Gastroesophageal sphincter (tissue), 4 donors: ENCODE measurements at regions not wholly inside any gene's neighbourhood (a gene's known extent, or its start where the extent isn't known, plus 50 kb on each side); places are given as distances from the start of the nearest gene placed in this dataset.

Source experiments
- ATAC-seq: fragments of 150-250 bp; one replicate; pipeline ENCODE4 v1.9.1; 2016; ENCODE audit warnings: mild to moderate bottlenecking, moderate library complexity
- H3K27ac ChIP-seq, 4 donors: fragments of 200-600 bp; sonication (generic) in 3 of 4; 1 replicate in 3 of 4; 2 replicates in 1 of 4; pipeline ENCODE4 v1.5.1; 2016 to 2019
- H3K27me3 ChIP-seq: fragments of 200-600 bp; sonication (generic); one replicate; pipeline ENCODE4 v1.5.1; 2019
- H3K36me3 ChIP-seq, 2 donors: fragments of 200-600 bp; sonication (generic); one replicate each; pipeline ENCODE4 v1.5.1; 2019; ENCODE audit warnings: control low read depth in 1 of 2
- H3K4me1 ChIP-seq, 3 donors: fragments of 200-600 bp; sonication (generic); 1 replicate in 2 of 3; 2 replicates in 1 of 3; pipeline ENCODE4 v1.5.1; 2016 to 2019; ENCODE audit warnings: control low read depth in 2 of 3
- H3K4me3 ChIP-seq, 2 donors: fragments of 200-600 bp; sonication (generic); one replicate each; pipeline ENCODE4 v1.5.1; 2019; ENCODE audit warnings: mild to moderate bottlenecking in 1 of 2, moderate library complexity in 1 of 2
- H3K9me3 ChIP-seq, 3 donors: fragments of 200-600 bp; sonication (generic); one replicate each; pipeline ENCODE4 v1.5.1; 2017 to 2019; ENCODE audit warnings: control low read depth in 2 of 3
- CTCF ChIP-seq, 4 experiments: fragments of 200-600 bp in 2 of 4; fragments of 450-650 bp in 2 of 4; sonication (generic) in 1 of 4; IDR thresholded peaks; one replicate each; pipeline ENCODE4 v1.5.1; 2017 to 2019; ENCODE audit warnings: antibody characterized with exemption in 4 of 4, mild to moderate bottlenecking in 2 of 4, moderate library complexity in 2 of 4
- EP300 ChIP-seq: sonication (generic); formaldehyde crosslinking; IDR thresholded peaks from one replicate; pipeline ENCODE4 v1.6.1; 2017; ENCODE audit warnings: antibody characterized with exemption, mild to moderate bottlenecking
- POLR2A ChIP-seq, 2 donors: fragments of 450-650 bp; IDR thresholded peaks; one replicate each; pipeline ENCODE4 v1.6.1; 2017; ENCODE audit warnings: antibody characterized with exemption in 2 of 2, mild to moderate bottlenecking in 2 of 2, moderate library complexity in 1 of 2
- POLR2AphosphoS5 ChIP-seq: sonication (generic); formaldehyde crosslinking; IDR thresholded peaks from one replicate; pipeline ENCODE4 v1.6.1; 2017; ENCODE audit warnings: antibody characterized with exemption
- WGBS, 2 donors: methylation state at CpG; one replicate each; pipeline ENCODE4 v1.1.5; 2018; ENCODE audit warnings: low coverage in 1 of 2; 5-methylcytosine and 5-hydroxymethylcytosine counted together

GRCh38 chr6:85037221-85037620 is 272.8 kb upstream of the TBX18 start:
- Histone ChIP-seq H3K9me3 (peaks cover 0 to 11% (median 0%) of the 10 kb centered on the region in 3 donors), H3K36me3 (no peaks in the 10 kb centered on the region), H3K27me3 (no peaks in the 10 kb centered on the region), H3K4me1 (no peaks in the 10 kb centered on the region), H3K4me3 (no peak overlapping the region), H3K27ac (no peak overlapping the region)
- ATAC-seq: no peak
- 73 to 78% methylated on average over 4 of the region's 4 CpGs for WGBS, 2 donors
- no peak for TF ChIP-seq EP300
- no peak for TF ChIP-seq POLR2A (IDR thresholded peaks at IDR 0.05)
- TF ChIP-seq CTCF (IDR thresholded peaks at IDR 0.05): no peak
- no peak for TF ChIP-seq POLR2AphosphoS5

- peaks cover 0 to 11% (median 0%) of the 10 kb centered on the region in 3 donors for H3K9me3 ChIP-seq
- no peak overlapping the region for H3K4me3 ChIP-seq
- TF ChIP-seq POLR2AphosphoS5 (no peak), EP300 (no peak)
- no peaks in the 10 kb centered on the region for H3K4me1 ChIP-seq
- H3K36me3 ChIP-seq: no peaks in the 10 kb centered on the region
- ATAC-seq: no peak
- no peaks in the 10 kb centered on the region for H3K27me3 ChIP-seq
- no peak overlapping the region for H3K27ac ChIP-seq
- 78 to 86% methylated on average over 1 of the region's 1 CpG for WGBS, 2 donors
Observed at GRCh38 chr6:85035766-85036165, 271.4 kb upstream of the TBX18 start.

- 13% methylated on average over 1 of the region's 1 CpG; no CpG with 5 or more reads in 1 of the 2 donors for WGBS, 2 donors
- ATAC-seq: no peak
Observed at GRCh38 chr6:85033547-85033946, 269.1 kb upstream of the TBX18 start.

GRCh38 chr6:85026021-85026420 is 261.6 kb upstream of the TBX18 start:
- ATAC-seq: no peak
- 67 to 83% methylated on average over 2 of the region's 2 CpGs for WGBS, 2 donors

More at GRCh38 chr6:85033547-85033946, 269.1 kb upstream of the TBX18 start:
- TF ChIP-seq POLR2AphosphoS5 (no peak), EP300 (no peak), CTCF (IDR thresholded peaks at IDR 0.05) (no peak), POLR2A (IDR thresholded peaks at IDR 0.05) (no peak)
- Histone ChIP-seq H3K27ac (no peak overlapping the region), H3K27me3 (no peaks in the 10 kb centered on the region), H3K4me3 (no peak overlapping the region), H3K36me3 (no peaks in the 10 kb centered on the region), H3K4me1 (no peaks in the 10 kb centered on the region), H3K9me3 (peaks cover 0 to 11% (median 0%) of the 10 kb centered on the region in 3 donors)

GRCh38 chr6:85023721-85024120 is 259.3 kb upstream of the TBX18 start:
- no peak for TF ChIP-seq POLR2AphosphoS5
- no peak for TF ChIP-seq CTCF (IDR thresholded peaks at IDR 0.05)
- no peak for TF ChIP-seq EP300
- TF ChIP-seq POLR2A (IDR thresholded peaks at IDR 0.05): no peak
- WGBS, 2 donors: 46 to 79% methylated on average over 2 of the region's 2 CpGs
- no peaks in the 10 kb centered on the region for H3K4me1 ChIP-seq
- H3K4me3 ChIP-seq: no peak overlapping the region
- H3K36me3 ChIP-seq: no peaks in the 10 kb centered on the region
- ATAC-seq: no peak
- H3K9me3 ChIP-seq: no peaks in the 10 kb centered on the region
- H3K27ac ChIP-seq: no peak overlapping the region
- H3K27me3 ChIP-seq: no peaks in the 10 kb centered on the region

More at GRCh38 chr6:85026021-85026420, 261.6 kb upstream of the TBX18 start:
- no peaks in the 10 kb centered on the region for H3K9me3 ChIP-seq
- H3K36me3 ChIP-seq: no peaks in the 10 kb centered on the region
- H3K4me1 ChIP-seq: no peaks in the 10 kb centered on the region
- H3K27me3 ChIP-seq: no peaks in the 10 kb centered on the region
- H3K27ac ChIP-seq: no peak overlapping the region
- TF ChIP-seq POLR2A (IDR thresholded peaks at IDR 0.05) (no peak), CTCF (IDR thresholded peaks at IDR 0.05) (no peak), EP300 (no peak), POLR2AphosphoS5 (no peak)
- H3K4me3 ChIP-seq: no peak overlapping the region
